Activated naive CD4-positive, alpha-beta T cell treated with anti-CD3 and anti-CD28 coated beads, Interleukin-2, amount 10 ng/mL, durations not matched to agents 7 days and 5 days (primary cell): ENCODE measurements at regions not wholly inside any gene's neighbourhood (a gene's known extent, or its start where the extent isn't known, plus 50 kb on each side); places are given as distances from the start of the nearest gene placed in this dataset.

Experiments
- CTCF ChIA-PET: fragments of 350-600 bp; sonication (Branson Sonifier 250); formaldehyde crosslinking; loops from one replicate; lab custom pipeline; 2021; ENCODE audit warnings: antibody characterized with exemption; lab: Charles Lee
- DNase-seq: peaks from one replicate; pipeline ENCODE4 v3.0.0-alpha.2; 2020
- H3K27ac Mint-ChIP-seq: one replicate; pipeline ENCODE4 v1.8.0; 2021; ENCODE audit warnings: mild to moderate bottlenecking, moderate library complexity, mixed read lengths
- H3K27me3 Mint-ChIP-seq: one replicate; pipeline ENCODE4 v1.8.0; 2021; ENCODE audit warnings: mild to moderate bottlenecking, mixed read lengths
- H3K36me3 Mint-ChIP-seq: one replicate; pipeline ENCODE4 v1.8.0; 2021; ENCODE audit warnings: mixed read lengths
- H3K4me1 Mint-ChIP-seq: one replicate; pipeline ENCODE4 v1.8.0; 2021; ENCODE audit warnings: mixed read lengths
- H3K4me3 Mint-ChIP-seq: one replicate; pipeline ENCODE4 v1.8.0; 2021; ENCODE audit warnings: mild to moderate bottlenecking, moderate library complexity, mixed read lengths
- H3K9me3 Mint-ChIP-seq: one replicate; pipeline ENCODE4 v1.8.0; 2021; ENCODE audit warnings: mixed read lengths

DNA sequence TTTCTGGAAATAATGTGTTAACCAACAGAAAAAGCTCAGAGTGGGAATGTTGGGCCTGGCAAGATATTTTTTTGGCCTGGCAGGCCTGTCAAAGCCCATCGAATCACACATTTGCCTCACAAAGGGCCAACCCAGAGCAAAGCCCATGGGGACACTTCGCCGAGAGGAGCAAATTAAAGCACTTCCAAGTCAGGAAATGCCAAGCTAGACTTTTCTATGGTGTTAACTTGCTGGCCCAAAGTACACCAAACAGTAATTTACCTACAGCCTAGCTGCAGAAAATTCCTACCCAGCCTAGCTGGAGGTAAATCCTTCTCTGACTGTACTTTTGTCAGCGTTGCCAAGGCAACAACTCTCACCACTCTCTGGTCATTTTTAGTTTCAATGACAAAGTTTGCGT lies 288.6 kb upstream of the LDB2 start:
- Mint-ChIP-seq H3K9me3 (no peaks in the 10 kb centered on the region), H3K4me3 (no peak overlapping the region), H3K27me3 (no peaks in the 10 kb centered on the region), H3K27ac (no peak overlapping the region), H3K36me3 (no peaks in the 10 kb centered on the region), H3K4me1 (no peaks in the 10 kb centered on the region)
- CTCF ChIA-PET: no interaction called here
- no peak for DNase-seq

DNA sequence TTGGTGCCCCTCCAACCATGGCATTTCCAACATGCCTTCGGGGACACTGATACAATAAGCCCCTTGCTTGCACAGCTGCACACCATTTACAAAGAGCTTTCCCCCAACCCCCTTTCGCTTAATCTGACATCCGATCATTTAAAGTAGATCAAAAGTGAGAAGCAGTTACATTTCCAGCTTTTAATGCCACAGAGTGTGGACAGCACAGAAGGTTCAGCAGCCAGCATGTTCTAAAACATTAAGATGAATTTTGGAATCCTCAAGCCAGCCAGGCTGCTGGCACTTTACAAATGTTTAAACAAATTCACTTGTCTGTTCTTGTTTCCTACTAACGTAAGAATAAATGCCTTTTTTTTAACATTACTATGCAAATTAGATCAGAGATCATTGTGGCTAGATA lies 284.4 kb upstream of the LDB2 start:
- DNase-seq: no peak
- Mint-ChIP-seq H3K36me3 (no peaks in the 10 kb centered on the region), H3K27me3 (peaks cover 4% of the 10 kb centered on the region), H3K4me3 (no peak overlapping the region), H3K9me3 (no peaks in the 10 kb centered on the region), H3K4me1 (no peaks in the 10 kb centered on the region), H3K27ac (no peak overlapping the region)
- CTCF ChIA-PET: no interaction called here

DNA sequence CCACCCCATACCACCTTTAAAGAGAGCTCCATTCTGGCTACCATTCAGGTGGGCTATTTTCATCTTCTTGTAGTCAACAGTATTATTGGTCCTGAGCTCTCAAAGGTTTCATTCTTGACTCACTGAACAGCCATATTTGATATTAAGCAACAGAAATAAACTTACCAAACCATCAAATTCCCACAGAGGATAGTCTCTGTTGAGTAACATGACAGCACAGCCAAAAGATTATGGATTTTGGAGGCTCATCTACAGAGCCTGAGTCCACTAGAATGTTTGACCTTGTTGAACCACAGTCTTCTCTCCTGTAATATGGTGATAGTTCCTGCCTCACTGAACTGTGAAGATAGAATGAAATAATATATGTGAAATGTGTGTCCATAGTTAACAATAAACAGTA lies 276.3 kb upstream of the LDB2 start:
- CTCF ChIA-PET: no interaction called here
- H3K36me3 Mint-ChIP-seq: no peaks in the 10 kb centered on the region
- DNase-seq: no peak
- H3K27ac Mint-ChIP-seq: no peak overlapping the region
- H3K9me3 Mint-ChIP-seq: no peaks in the 10 kb centered on the region
- no peaks in the 10 kb centered on the region for H3K4me1 Mint-ChIP-seq
- no peak overlapping the region for H3K4me3 Mint-ChIP-seq
- peaks cover 7% of the 10 kb centered on the region for H3K27me3 Mint-ChIP-seq

DNA sequence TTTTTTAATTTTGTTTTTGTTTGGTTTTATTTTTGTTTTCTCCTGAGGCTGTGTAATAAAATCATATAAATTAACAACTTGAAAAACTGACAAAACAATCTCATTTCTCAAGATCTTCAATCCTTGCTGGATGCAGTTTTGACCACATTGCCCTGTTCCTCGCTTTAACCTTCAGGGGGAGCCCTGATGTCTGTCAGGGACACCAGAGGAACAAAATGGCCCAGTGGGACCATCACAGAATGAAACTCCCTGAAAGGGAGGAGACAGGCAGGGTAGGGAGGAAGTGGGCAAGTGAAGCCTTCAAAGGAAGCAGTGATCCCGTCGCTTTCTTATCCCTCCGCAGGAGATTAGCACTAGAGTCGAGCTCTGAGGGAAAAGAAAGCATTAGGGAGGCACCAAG lies 274.9 kb upstream of the LDB2 start:
- H3K4me3 Mint-ChIP-seq: no peak overlapping the region
- CTCF ChIA-PET: no interaction called here
- no peaks in the 10 kb centered on the region for H3K36me3 Mint-ChIP-seq
- no peaks in the 10 kb centered on the region for H3K4me1 Mint-ChIP-seq
- no peak overlapping the region for H3K27ac Mint-ChIP-seq
- no peaks in the 10 kb centered on the region for H3K9me3 Mint-ChIP-seq
- H3K27me3 Mint-ChIP-seq: peaks cover 5% of the 10 kb centered on the region
- DNase-seq: no peak

DNA sequence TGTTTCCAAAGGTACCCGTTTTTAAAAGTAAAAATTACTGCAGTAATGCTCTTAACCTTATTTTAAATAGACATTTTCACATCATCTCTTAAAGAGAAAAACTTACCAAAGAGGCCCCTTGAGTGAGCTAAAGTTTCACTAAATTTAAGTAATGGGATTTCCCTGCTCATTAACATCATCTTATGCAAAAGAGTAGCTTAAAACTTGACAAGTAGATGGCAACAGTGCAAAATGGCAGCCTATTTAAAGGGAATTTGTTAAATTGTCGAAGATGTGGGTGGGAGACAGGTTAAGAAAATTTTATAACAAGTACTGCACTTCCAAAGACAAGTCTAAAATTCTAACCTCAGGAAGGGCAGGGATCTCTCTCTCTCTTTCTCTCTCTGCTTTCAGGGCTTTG lies 271.7 kb upstream of the LDB2 start:
- no peaks in the 10 kb centered on the region for H3K4me1 Mint-ChIP-seq
- CTCF ChIA-PET: no interaction called here

DNA sequence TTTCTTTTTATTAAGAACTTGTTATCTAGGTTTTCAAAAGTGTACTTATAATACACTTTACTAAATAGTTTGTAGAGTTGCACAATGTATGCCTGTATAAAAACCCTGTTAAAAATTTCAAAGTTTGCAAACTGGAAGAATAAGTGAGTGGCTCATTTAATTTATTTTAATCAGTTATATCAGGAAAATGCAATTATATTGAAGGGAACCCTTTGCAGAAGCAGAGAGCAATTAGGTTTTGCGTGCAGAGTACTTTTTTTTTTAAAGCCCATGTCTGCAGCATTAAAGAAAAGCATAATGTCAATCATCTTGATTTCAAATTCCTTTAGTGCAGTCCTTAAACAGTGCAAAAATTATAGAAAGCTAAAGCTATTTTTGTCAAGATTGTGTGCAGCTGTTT lies 271.3 kb upstream of the LDB2 start:
- Mint-ChIP-seq H3K9me3 (no peaks in the 10 kb centered on the region), H3K4me1 (no peaks in the 10 kb centered on the region), H3K27me3 (peaks cover 9% of the 10 kb centered on the region), H3K36me3 (no peaks in the 10 kb centered on the region), H3K4me3 (no peak overlapping the region), H3K27ac (no peak overlapping the region)
- CTCF ChIA-PET: no interaction called here
- no peak for DNase-seq

More for the DNA sequence above, 271.7 kb upstream of the LDB2 start:
- no peaks in the 10 kb centered on the region for H3K36me3 Mint-ChIP-seq
- peaks cover 9% of the 10 kb centered on the region for H3K27me3 Mint-ChIP-seq
- no peak for DNase-seq
- H3K9me3 Mint-ChIP-seq: no peaks in the 10 kb centered on the region
- H3K4me3 Mint-ChIP-seq: no peak overlapping the region
- H3K27ac Mint-ChIP-seq: no peak overlapping the region

DNA sequence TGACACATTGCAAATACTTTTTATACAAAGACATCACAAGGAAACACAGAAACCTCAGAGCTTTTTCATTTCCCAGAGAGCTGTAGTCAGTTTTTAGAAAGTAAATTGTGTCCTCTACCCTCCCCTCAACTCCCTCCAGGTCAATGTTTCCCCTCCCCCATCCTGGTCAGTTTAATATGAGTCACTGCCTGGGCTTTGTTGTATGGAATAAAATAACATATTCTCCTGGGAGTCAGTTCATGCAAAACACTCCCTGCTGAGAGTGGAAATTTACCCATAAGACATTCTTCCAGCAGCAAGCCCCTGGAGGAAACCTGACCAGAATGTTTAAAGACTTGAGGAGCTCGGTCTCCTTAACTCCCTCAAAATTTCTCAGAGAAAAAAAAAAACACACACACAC lies 270.1 kb upstream of the LDB2 start:
- Mint-ChIP-seq H3K27me3 (peaks cover 9% of the 10 kb centered on the region), H3K27ac (no peak overlapping the region), H3K9me3 (no peaks in the 10 kb centered on the region), H3K4me1 (no peaks in the 10 kb centered on the region), H3K4me3 (no peak overlapping the region), H3K36me3 (no peaks in the 10 kb centered on the region)
- CTCF ChIA-PET: no interaction called here
- DNase-seq: no peak

DNA sequence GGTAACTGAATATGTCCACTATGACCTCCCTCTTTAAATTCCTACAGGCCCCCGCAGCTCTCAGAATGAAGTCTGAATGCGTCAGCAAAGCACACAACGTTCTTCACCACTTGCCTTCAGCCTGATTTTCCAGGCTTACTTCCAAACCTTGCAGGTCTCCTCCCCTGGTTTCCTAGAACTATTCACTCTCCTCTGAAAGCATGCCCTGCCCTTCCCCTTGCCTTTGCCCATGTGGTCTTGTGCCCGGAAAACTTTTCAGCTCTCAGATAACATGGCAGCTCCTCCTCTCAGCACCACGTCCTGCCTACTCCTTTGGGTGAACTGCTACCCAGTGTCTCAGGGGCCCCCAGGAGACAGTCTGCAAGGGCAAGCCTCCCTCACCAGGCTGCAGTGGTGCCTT lies 268.5 kb upstream of the LDB2 start:
- H3K36me3 Mint-ChIP-seq: no peaks in the 10 kb centered on the region
- no peak for DNase-seq
- H3K4me1 Mint-ChIP-seq: peaks cover 3% of the 10 kb centered on the region
- H3K9me3 Mint-ChIP-seq: peaks cover 4% of the 10 kb centered on the region
- CTCF ChIA-PET: no interaction called here
- H3K27me3 Mint-ChIP-seq: peaks cover 9% of the 10 kb centered on the region
- H3K27ac Mint-ChIP-seq: no peak overlapping the region
- no peak overlapping the region for H3K4me3 Mint-ChIP-seq

DNA sequence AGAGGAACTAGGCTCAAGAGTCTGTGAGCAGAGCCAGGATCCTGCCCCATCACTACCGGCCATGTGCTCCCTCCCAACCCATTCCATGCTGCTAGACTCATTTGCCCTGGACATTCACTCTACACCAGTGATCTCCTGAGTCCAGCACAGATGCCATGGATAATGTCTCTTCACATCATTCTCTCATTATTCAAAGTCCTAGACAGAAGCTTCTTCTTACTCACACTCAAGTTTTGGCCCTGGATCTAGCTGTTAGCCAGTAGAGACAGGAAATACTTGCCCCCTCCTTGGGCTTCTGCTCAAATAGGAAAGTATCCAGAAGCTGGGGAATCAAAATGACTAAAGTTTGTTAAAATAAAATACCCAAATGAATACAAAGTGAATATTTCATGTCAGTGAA lies 266.8 kb upstream of the LDB2 start:
- peaks cover 19% of the 10 kb centered on the region for H3K4me1 Mint-ChIP-seq
- DNase-seq: no peak
- H3K27me3 Mint-ChIP-seq: peaks cover 5% of the 10 kb centered on the region
- H3K36me3 Mint-ChIP-seq: peaks cover 4% of the 10 kb centered on the region
- H3K9me3 Mint-ChIP-seq: peaks cover 20% of the 10 kb centered on the region
- H3K4me3 Mint-ChIP-seq: no peak overlapping the region
- H3K27ac Mint-ChIP-seq: no peak overlapping the region
- CTCF ChIA-PET: no interaction called here

DNA sequence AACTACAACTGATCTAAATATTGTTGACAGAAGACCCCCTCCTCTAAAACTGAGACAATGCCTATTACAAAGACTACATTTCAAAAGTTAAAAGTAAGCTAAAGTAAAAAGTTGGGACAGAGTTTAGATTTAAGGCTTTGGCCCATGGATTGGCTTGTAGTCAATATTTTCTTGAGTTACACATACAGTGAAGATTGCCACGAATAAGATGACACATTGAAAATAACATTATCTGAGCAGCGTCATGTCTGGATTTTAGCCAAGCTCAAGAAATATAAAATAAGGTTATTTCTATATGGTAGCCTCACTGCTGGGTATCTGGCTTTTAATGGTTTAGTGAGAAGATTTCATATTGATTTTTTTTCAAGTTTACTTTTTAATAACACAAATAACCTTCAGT lies 266.2 kb upstream of the LDB2 start:
- H3K27ac Mint-ChIP-seq: no peak overlapping the region
- H3K4me3 Mint-ChIP-seq: no peak overlapping the region
- CTCF ChIA-PET: no interaction called here
- peaks cover 26% of the 10 kb centered on the region for H3K4me1 Mint-ChIP-seq
- peaks cover 4% of the 10 kb centered on the region for H3K36me3 Mint-ChIP-seq
- H3K27me3 Mint-ChIP-seq: peaks cover 5% of the 10 kb centered on the region
- DNase-seq: no peak
- H3K9me3 Mint-ChIP-seq: peaks cover 22% of the 10 kb centered on the region

DNA sequence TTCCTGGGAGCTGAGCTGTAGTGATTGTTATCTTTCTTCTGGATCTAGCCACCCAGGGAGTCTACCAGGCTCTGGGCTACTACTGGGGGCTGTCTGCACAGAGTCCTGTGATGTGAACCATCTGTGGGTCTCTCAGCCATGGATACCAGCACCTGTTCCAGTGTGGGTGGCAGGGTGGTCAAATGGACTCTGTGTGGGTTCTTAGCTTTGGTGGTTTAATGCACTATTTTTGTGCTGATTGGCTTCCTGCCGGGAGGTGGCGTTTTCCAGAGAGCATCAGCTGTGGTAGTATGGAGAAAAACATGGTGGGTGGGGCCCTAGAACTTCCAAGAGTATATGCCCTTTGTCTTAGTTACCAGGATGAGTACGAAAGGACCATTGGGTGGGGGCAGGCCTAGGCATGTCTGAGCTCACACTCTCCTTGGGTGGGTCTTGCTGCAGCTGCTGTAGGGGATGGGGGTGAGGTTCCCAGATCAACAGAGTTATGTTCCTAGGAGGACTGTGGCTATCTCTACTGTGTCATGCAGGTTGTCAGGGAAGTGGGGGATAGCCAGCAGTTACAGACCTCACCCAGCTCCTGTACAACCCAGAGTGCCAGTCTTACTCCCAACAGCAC lies 264.8 kb upstream of the LDB2 start:
- peaks cover 5% of the 10 kb centered on the region for H3K27me3 Mint-ChIP-seq
- peaks cover 4% of the 10 kb centered on the region for H3K36me3 Mint-ChIP-seq
- peaks cover 27% of the 10 kb centered on the region for H3K4me1 Mint-ChIP-seq
- DNase-seq: no peak
- CTCF ChIA-PET: no interaction called here
- no peak overlapping the region for H3K27ac Mint-ChIP-seq
- H3K9me3 Mint-ChIP-seq: peaks cover 22% of the 10 kb centered on the region
- no peak overlapping the region for H3K4me3 Mint-ChIP-seq

DNA sequence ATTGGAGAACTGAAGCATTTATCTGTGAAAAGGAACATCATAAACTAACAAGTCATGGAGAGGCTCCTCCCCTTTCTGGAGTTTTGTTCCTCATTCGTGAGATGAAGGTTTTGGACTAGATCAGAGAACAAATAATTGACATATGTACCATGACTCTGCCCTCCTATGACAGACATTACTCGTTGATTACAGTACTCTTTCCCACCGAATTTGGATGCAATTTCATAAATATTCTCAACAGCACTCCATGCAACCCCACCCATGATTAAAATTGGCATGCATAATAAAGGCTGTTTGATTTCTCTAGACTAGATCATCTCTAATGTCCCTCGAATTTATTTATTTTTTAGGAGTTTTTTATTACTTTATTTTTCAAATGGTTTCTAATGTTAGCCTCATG lies 258.9 kb upstream of the LDB2 start:
- DNase-seq: no peak
- Mint-ChIP-seq H3K4me1 (peaks cover 27% of the 10 kb centered on the region), H3K9me3 (peaks cover 21% of the 10 kb centered on the region), H3K27ac (no peak overlapping the region), H3K27me3 (peaks cover 4% of the 10 kb centered on the region), H3K36me3 (peaks cover 4% of the 10 kb centered on the region), H3K4me3 (no peak overlapping the region)
- CTCF ChIA-PET: no interaction called here

DNA sequence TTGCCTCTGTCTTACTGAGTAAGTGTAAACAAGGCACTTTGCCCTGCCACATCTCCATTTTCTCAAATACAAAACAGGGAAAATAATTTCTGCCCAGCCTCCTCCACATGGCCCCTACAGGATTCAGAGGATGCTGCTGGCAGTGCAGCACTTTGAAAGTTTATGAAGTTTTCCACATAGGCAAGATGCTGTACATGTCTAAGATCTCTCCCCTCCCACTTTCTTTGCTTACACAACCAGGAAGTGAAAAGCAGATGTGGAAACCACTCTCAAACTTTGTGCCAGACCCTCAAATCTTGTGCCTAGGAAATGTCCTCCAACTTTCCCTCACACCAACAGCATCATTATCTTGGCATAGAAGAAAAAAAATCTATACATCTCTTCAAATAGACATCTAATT lies 257.0 kb upstream of the LDB2 start:
- CTCF ChIA-PET: no interaction called here

DNA sequence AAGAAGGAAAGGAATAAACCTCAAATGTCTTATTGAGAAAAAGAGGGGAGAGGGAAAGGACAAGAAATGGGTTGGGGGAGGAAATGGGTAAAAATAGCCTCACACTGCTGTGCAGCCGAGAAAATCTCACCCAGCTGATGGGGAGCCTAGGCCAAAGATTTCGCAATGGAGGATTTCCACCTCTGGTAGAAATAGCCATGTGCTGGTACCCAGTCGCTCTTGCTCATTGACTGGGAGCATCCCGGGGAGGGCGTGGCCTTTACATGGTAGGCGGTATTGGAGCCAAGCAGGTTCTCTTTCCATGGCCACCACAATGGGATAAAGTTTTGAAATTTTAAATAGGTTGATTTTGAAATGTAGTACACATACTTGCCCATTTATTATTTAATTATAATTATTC lies 255.1 kb upstream of the LDB2 start:
- H3K4me3 Mint-ChIP-seq: no peak overlapping the region
- H3K36me3 Mint-ChIP-seq: no peaks in the 10 kb centered on the region
- CTCF ChIA-PET: no interaction called here
- peaks cover 4% of the 10 kb centered on the region for H3K27me3 Mint-ChIP-seq
- no peaks in the 10 kb centered on the region for H3K9me3 Mint-ChIP-seq
- DNase-seq: no peak
- H3K27ac Mint-ChIP-seq: no peak overlapping the region
- H3K4me1 Mint-ChIP-seq: no peaks in the 10 kb centered on the region

More for the DNA sequence above, 257.0 kb upstream of the LDB2 start:
- Mint-ChIP-seq H3K36me3 (peaks cover 1% of the 10 kb centered on the region), H3K27ac (no peak overlapping the region), H3K4me3 (no peak overlapping the region), H3K4me1 (peaks cover 9% of the 10 kb centered on the region), H3K27me3 (peaks cover 4% of the 10 kb centered on the region), H3K9me3 (peaks cover 3% of the 10 kb centered on the region)
- no peak for DNase-seq

DNA sequence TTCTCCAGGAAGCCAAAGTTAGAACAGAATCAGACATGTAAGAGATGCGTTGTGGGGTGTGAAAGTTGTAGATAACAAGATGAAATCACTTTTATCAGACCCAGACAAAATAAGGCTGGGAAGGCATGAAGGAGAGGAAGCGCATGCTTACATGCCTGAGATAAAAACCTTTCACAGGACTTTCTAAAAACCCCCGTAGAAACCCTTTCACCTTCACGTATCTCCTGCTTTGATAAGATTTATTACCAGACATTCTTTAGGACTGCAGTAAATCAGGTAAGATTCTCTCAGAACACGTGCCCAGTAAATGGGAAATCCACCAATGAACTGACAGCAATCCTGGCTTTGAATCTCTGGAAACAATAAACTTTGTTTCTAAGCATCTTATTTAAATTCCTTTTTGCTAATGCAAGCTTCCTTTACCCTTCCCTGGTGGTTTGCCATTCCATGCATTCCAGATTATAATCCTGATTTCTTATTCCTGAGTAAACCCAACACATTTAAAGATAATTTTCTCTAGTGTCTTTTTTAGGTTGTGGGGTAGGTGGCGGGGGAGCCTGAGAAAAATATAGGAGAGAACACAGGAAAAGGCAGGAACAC lies 254.6 kb upstream of the LDB2 start:
- H3K36me3 Mint-ChIP-seq: no peaks in the 10 kb centered on the region
- H3K27ac Mint-ChIP-seq: no peak overlapping the region
- CTCF ChIA-PET: no interaction called here
- no peak for DNase-seq
- H3K9me3 Mint-ChIP-seq: no peaks in the 10 kb centered on the region
- no peaks in the 10 kb centered on the region for H3K4me1 Mint-ChIP-seq
- H3K27me3 Mint-ChIP-seq: peaks cover 4% of the 10 kb centered on the region
- no peak overlapping the region for H3K4me3 Mint-ChIP-seq
